ENCODE measurements at regions not wholly inside any gene's neighbourhood (a gene's known extent, or its start where the extent isn't known, plus 50 kb on each side); places are given as distances from the start of the nearest gene placed in this dataset.

DNA sequence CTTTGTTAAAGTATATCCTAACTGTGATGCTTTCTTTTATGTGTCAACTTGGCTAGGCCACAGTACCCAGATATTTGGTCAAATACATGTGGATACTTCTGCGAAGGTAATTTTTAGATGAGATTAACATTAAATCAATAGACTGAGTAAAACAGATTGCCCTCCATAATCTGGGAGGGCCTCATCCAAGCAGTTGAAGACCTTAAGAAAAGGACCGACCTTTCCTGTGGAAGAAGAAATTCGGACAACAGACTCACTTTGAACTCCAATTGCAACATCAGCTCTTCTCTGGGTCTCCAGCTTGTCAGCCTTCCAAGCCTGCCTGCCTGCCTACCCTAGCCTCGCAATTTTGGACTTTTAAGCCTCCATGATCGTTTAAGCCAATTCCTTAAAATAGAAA is 57.9 kb upstream of the DOCK9 start:
- in situ Hi-C loops (cut with MboI; ENCODE audit: low sequenced_read_pairs) (loop anchor here (25.0 kb wide), 1 partner anchor 598 kb away; no protein-coding TSS in a partner anchor), dilution Hi-C loops (cut with HindIII; ENCODE audit: low sequenced_read_pairs, unreplicated experiment) (no loop called here), intact Hi-C loops (cut with micrococcal nuclease) (no loop called here)
- Histone ChIP-seq H4K20me1 (ENCODE audit: insufficient read depth, low read length) (no peaks in the 10 kb centered on the region; the same call in 1 of the 2 replicates), H3K4me3 (ENCODE audit: insufficient read depth, low read depth, low read length) (no peak overlapping the region), H3K27me3 (ENCODE audit: control insufficient read depth, insufficient read depth, low read length) (no peaks in the 10 kb centered on the region), H2AK5ac (ENCODE audit: low read depth, low read length) (no peak overlapping the region), H4K5ac (ENCODE audit: low read depth, low read length) (no peak overlapping the region), H3K9me1 (ENCODE audit: insufficient read depth, low read length) (no peaks in the 10 kb centered on the region; the same call in 1 of the 2 replicates), H2AFZ (replicated peaks; ENCODE audit: low read length, poor library complexity) (no peak overlapping the region), H3K9ac (ENCODE audit: low read depth, low read length) (no peak overlapping the region), H3K56ac (ENCODE audit: extremely low read depth, insufficient read depth, low read length) (no peak overlapping the region), H2BK20ac (ENCODE audit: low read depth, low read length) (no peak overlapping the region), H3K4me1 (ENCODE audit: control insufficient read depth, insufficient read depth, low read length) (no peaks in the 10 kb centered on the region), H3K23ac (ENCODE audit: low read depth, low read length) (no peak overlapping the region), H4K91ac (ENCODE audit: insufficient read depth, low read depth, low read length) (no peak overlapping the region), H3K9me3 (ENCODE audit: control insufficient read depth, insufficient read depth, low read length) (no peaks in the 10 kb centered on the region; the same call in 1 of the 2 replicates), H3K4me2 (ENCODE audit: low read depth, low read length) (no peak overlapping the region), H3K27ac (ENCODE audit: insufficient read depth, low read length) (no peak overlapping the region), H3K79me1 (ENCODE audit: low read depth in 1 of 2, low read length in 2 of 2) (no peaks in the 10 kb centered on the region; a peak in 1 of 4 replicates), H2BK120ac (ENCODE audit: low read depth, low read length) (no peak overlapping the region), H2BK15ac (ENCODE audit: low read depth, low read length) (no peak overlapping the region), H2BK5ac (ENCODE audit: low read depth, low read length, poor library complexity, severe bottlenecking) (no peak overlapping the region), H3K14ac (replicated peaks; ENCODE audit: low read depth, low read length) (no peak overlapping the region), H3K36me3 (ENCODE audit: control insufficient read depth, insufficient read depth, low read length) (no peaks in the 10 kb centered on the region), H4K8ac (ENCODE audit: low read depth in 2 of 2, low read length in 2 of 2) (no peak overlapping the region), H2AK9ac (replicated peaks; ENCODE audit: low read depth, low read length, poor library complexity) (no peak overlapping the region), H3K4ac (ENCODE audit: low read depth, low read length) (no peak overlapping the region), H3K18ac (ENCODE audit: low read depth, low read length) (no peak overlapping the region)
- ChIA-PET POLR2A (ENCODE audit: unreplicated experiment) (no interaction called here), CTCF (interaction anchor here (1.0 kb wide), 1 partner anchor 12 kb away, joined by 3 read pairs; no protein-coding TSS in a partner anchor)
- ATAC-seq (ENCODE audit: low read depth) (no peak), DNase-seq (no peak)
- no peak for TF ChIP-seq MXI1 (IDR thresholded peaks at IDR 0.05; ENCODE audit: borderline replicate concordance, low read depth, low read length)
- no peak for TF ChIP-seq RAD21 (IDR thresholded peaks at IDR 0.05; ENCODE audit: low read length)
- no peak for TF ChIP-seq FOS (IDR thresholded peaks at IDR 0.05; ENCODE audit: low read depth, low read length)
- BruUV-seq (replicated peaks) = no TSS peak
- WGBS, 2 experiments (ENCODE audit: extremely low coverage in 2 of 2, insufficient read length in 1 of 2) = 83% methylated on average over 1 of the region's 5 CpGs; no CpG with 5 or more reads in 1 of the 2 experiments
